ENCODE measurements at regions not wholly inside any gene's neighbourhood (a gene's known extent, or its start where the extent isn't known, plus 50 kb on each side); places are given as distances from the start of the nearest gene placed in this dataset.

DNA sequence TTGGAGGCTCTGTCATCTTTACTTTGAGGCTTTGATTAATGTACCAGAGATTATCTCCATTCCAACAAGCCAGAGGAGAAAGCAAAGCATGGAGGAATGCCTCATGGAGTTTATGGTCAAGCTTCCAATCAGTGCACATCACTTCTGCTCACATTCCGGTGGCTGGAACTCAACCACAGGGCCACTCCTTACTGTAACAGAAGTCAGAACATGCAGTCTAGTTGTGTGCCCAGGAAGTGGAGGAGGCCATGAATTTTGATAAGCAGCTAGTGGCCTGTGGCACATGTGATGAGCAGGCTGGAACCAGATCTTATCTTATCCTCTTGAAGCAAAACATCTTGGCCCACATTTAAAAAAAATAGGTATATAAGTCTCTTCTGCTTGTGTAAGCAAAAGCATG lies 258.9 kb upstream of the ARHGAP20 start:
- TF ChIP-seq, protein P1, sequence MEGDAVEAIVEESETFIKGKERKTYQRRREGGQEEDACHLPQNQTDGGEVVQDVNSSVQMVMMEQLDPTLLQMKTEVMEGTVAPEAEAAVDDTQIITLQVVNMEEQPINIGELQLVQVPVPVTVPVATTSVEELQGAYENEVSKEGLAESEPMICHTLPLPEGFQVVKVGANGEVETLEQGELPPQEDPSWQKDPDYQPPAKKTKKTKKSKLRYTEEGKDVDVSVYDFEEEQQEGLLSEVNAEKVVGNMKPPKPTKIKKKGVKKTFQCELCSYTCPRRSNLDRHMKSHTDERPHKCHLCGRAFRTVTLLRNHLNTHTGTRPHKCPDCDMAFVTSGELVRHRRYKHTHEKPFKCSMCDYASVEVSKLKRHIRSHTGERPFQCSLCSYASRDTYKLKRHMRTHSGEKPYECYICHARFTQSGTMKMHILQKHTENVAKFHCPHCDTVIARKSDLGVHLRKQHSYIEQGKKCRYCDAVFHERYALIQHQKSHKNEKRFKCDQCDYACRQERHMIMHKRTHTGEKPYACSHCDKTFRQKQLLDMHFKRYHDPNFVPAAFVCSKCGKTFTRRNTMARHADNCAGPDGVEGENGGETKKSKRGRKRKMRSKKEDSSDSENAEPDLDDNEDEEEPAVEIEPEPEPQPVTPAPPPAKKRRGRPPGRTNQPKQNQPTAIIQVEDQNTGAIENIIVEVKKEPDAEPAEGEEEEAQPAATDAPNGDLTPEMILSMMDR (IDR thresholded peaks at IDR 0.05): no peak
- no peak for TF ChIP-seq POLR2A (IDR thresholded peaks at IDR 0.05)

All from thyroid gland (tissue), 4 donors.